Caco-2 (cell line): ENCODE measurements at regions not wholly inside any gene's neighbourhood (a gene's known extent, or its start where the extent isn't known, plus 50 kb on each side); places are given as distances from the start of the nearest gene placed in this dataset.

Experiments
- BruUV-seq: library from RNA; stranded (reverse); fragments of 400-500 nt; replicated peaks from 2 replicates; lab custom pipeline; 2021; lab: Mats Ljungman, UMichigan
- CTCF ChIA-PET: fragments of 300-600 bp; sonication (Branson Sonifier 250); formaldehyde crosslinking; loops from one replicate; lab custom pipeline; 2022; ENCODE audit warnings: antibody characterized with exemption; lab: Charles Lee
- POLR2A ChIA-PET: fragments of 300-600 bp; sonication (Branson Sonifier 250); formaldehyde crosslinking; loops from one replicate; lab custom pipeline; 2022; ENCODE audit warnings: antibody characterized with exemption; lab: Charles Lee
- DNase-seq, 2 experiments: peaks; one replicate each; pipeline versions ENCODE4 v3.0.0 to v3.0.0-alpha.2; 2020 to 2022
- H3K27me3 ChIP-seq: replicated peaks from 2 replicates; pipeline ENCODE4 v1.6.0; 2011; ENCODE audit warnings: low read length; ENCODE audit not compliant: control insufficient read depth, insufficient read depth
- H3K36me3 ChIP-seq: 2 replicates; pipeline ENCODE4 v1.5.1; 2011; ENCODE audit warnings: low read length; ENCODE audit not compliant: control insufficient read depth, insufficient read depth
- H3K4me1 ChIP-seq: fragments of 250-450 bp; sonication (Bioruptor Pico); 2 replicates; pipeline ENCODE4 v1.5.1; 2020; ENCODE audit warnings: mild to moderate bottlenecking
- H3K4me3 ChIP-seq: 2 replicates; pipeline ENCODE4 v1.5.1; 2011; ENCODE audit warnings: low read depth, mild to moderate bottlenecking, control low read depth, low read length
- H3K9me3 ChIP-seq: fragments of 250-450 bp; sonication (Bioruptor Pico); 2 replicates; pipeline ENCODE4 v1.5.1; 2020; ENCODE audit warnings: mild to moderate bottlenecking, moderate library complexity
- H3K27ac Mint-ChIP-seq: one replicate; pipeline ENCODE4 v1.8.0; 2022; ENCODE audit warnings: mixed read lengths; ENCODE audit not compliant: unreplicated experiment
- H3K27me3 Mint-ChIP-seq: one replicate; pipeline ENCODE4 v1.8.0; 2022; ENCODE audit warnings: mixed read lengths; ENCODE audit not compliant: insufficient read depth, unreplicated experiment
- H3K36me3 Mint-ChIP-seq: one replicate; pipeline ENCODE4 v1.8.0; 2022; ENCODE audit warnings: mild to moderate bottlenecking, mixed read lengths; ENCODE audit not compliant: insufficient read depth, unreplicated experiment
- H3K4me1 Mint-ChIP-seq: one replicate; pipeline ENCODE4 v1.8.0; 2022; ENCODE audit warnings: low read depth, mixed read lengths; ENCODE audit not compliant: unreplicated experiment
- H3K4me3 Mint-ChIP-seq: one replicate; pipeline ENCODE4 v1.8.0; 2022; ENCODE audit warnings: mild to moderate bottlenecking, moderate library complexity, mixed read lengths; ENCODE audit not compliant: unreplicated experiment
- H3K9me3 Mint-ChIP-seq: one replicate; pipeline ENCODE4 v1.8.0; 2022; ENCODE audit warnings: mixed read lengths; ENCODE audit not compliant: unreplicated experiment
- CTCF ChIP-seq, 2 experiments: fragments of 200-600 bp in 1 of 2; IDR thresholded peaks; 1 replicate in 1 of 2; 2 replicates in 1 of 2; pipeline versions ENCODE4 v1.5.1 to v1.8.0; 2011 to 2022; ENCODE audit warnings: antibody characterized with exemption in 1 of 2, control low read depth in 1 of 2, inconsistent platforms in 1 of 2, low read depth in 1 of 2, low read length in 1 of 2, mild to moderate bottlenecking in 1 of 2, moderate library complexity in 1 of 2; ENCODE audit not compliant: insufficient read depth in 1 of 2, severe bottlenecking in 1 of 2, unreplicated experiment in 1 of 2
- intact Hi-C: fragments of 100-400 bp; cut with micrococcal nuclease; formaldehyde crosslinking; loops from one replicate; pipeline ENCODE4 v1.10.0; 2022; ENCODE audit not compliant: unreplicated experiment

- POLR2A ChIA-PET, result no interaction called here
- Mint-ChIP-seq H3K27me3 (peaks cover 4% of the 10 kb centered on the region), H3K36me3 (no peaks in the 10 kb centered on the region), H3K9me3 (peaks cover 14% of the 10 kb centered on the region), H3K4me3 (no peak overlapping the region), H3K4me1 (no peaks in the 10 kb centered on the region), H3K27ac (no peak overlapping the region)
- no peak overlapping the region for H3K4me3 ChIP-seq
- intact Hi-C loops, result no loop called here
- H3K36me3 ChIP-seq, result no peaks in the 10 kb centered on the region
- CTCF ChIA-PET, result no interaction called here
- H3K27me3 ChIP-seq, result no peaks in the 10 kb centered on the region
- no peak for DNase-seq
- peaks cover 13% of the 10 kb centered on the region for H3K4me1 ChIP-seq
- peaks cover 14% of the 10 kb centered on the region for H3K9me3 ChIP-seq
- no peak for TF ChIP-seq CTCF (IDR thresholded peaks at IDR 0.05; ENCODE audit: insufficient read depth in 1 of 2, low read depth in 1 of 2, low read length in 1 of 2, severe bottlenecking in 1 of 2, unreplicated experiment in 1 of 2)
- no TSS peak for BruUV-seq
Measured at GRCh38 chr17:63291258-63291657, 154.8 kb downstream of the CYB561 start.

DNA sequence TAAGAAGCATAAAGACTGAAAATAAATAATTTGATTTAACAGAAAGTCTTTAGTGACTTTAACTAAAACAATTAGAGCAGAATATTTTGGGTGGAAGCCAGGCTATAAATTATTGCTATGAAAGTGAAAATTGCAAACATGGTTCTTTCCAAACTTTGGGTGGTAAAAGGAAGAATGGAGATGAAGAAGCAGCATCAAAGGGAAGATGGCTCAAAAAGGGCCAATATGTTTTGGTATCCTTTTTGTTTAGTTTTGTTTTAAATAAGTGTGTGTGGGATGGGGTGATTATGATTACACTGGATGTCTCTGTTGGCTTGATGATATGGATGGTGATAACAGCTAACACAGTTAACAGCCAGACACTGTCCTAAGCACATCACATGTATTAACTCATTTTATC is 153.7 kb downstream of the CYB561 start:
- Histone ChIP-seq H3K4me1 (peaks cover 13% of the 10 kb centered on the region), H3K36me3 (no peaks in the 10 kb centered on the region), H3K9me3 (peaks cover 21% of the 10 kb centered on the region), H3K4me3 (no peak overlapping the region), H3K27me3 (no peaks in the 10 kb centered on the region)
- Mint-ChIP-seq H3K9me3 (peaks cover 14% of the 10 kb centered on the region), H3K27me3 (peaks cover 4% of the 10 kb centered on the region), H3K4me3 (no peak overlapping the region), H3K4me1 (no peaks in the 10 kb centered on the region), H3K27ac (no peak overlapping the region), H3K36me3 (no peaks in the 10 kb centered on the region)
- intact Hi-C loops, result no loop called here
- ChIA-PET CTCF (no interaction called here), POLR2A (no interaction called here)
- no peak for DNase-seq
- TF ChIP-seq CTCF (IDR thresholded peaks at IDR 0.05; ENCODE audit: insufficient read depth in 1 of 2, low read depth in 1 of 2, low read length in 1 of 2, severe bottlenecking in 1 of 2, unreplicated experiment in 1 of 2), result no peak
- BruUV-seq, result no TSS peak

DNA sequence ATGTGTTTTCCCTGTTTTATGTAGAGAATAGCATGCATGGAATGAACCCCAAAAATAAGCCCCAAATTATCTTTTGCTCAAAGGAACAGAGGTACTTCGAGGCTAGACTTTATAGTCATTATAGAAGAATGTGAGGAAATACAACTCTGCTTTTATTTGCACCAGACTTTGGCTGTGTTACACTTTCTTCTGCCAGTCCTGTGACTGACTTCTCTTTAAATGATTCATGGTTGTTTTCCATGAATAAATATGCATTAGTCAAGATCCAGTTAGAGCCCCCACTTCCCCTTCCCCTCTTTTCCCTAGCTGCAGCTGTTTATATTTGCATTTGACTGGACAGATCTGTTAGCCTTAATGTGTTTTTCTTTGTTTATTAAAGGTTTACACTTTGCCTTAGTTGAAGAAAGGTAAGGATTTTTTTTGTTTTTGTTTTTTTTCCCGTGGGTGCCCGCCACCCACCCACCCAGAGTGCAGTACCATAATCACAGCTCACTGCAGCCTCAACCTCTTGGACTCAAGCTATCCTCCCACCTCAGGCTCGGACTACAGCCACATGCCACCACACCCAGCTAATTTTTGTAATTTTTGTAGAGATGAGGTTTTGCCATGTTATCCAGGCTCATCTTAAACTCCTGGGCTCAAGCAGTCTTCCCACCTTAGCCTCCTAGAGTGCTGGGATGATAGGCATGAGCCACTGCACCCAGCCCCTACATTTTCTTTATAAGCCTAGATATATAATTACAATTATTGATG is 152.6 kb downstream of the CYB561 start:
- CTCF ChIA-PET, result no interaction called here

More for the DNA sequence above, 152.6 kb downstream of the CYB561 start:
- Mint-ChIP-seq H3K27ac (no peak overlapping the region), H3K27me3 (peaks cover 4% of the 10 kb centered on the region), H3K36me3 (no peaks in the 10 kb centered on the region), H3K4me3 (no peak overlapping the region), H3K4me1 (no peaks in the 10 kb centered on the region), H3K9me3 (peaks cover 14% of the 10 kb centered on the region)
- Histone ChIP-seq H3K27me3 (no peaks in the 10 kb centered on the region), H3K9me3 (peaks cover 21% of the 10 kb centered on the region), H3K4me3 (no peak overlapping the region), H3K36me3 (no peaks in the 10 kb centered on the region), H3K4me1 (peaks cover 13% of the 10 kb centered on the region)
- DNase-seq, result no peak
- no peak for TF ChIP-seq CTCF (IDR thresholded peaks at IDR 0.05; ENCODE audit: insufficient read depth in 1 of 2, low read depth in 1 of 2, low read length in 1 of 2, severe bottlenecking in 1 of 2, unreplicated experiment in 1 of 2)
- intact Hi-C loops, result no loop called here
- BruUV-seq, result no TSS peak
- POLR2A ChIA-PET, result interaction anchor here (0.6 kb wide), 1 partner anchor 113 kb away, joined by 5 read pairs; no protein-coding TSS in a partner anchor
